ENCODE measurements at regions not wholly inside any gene's neighbourhood (a gene's known extent, or its start where the extent isn't known, plus 50 kb on each side); places are given as distances from the start of the nearest gene placed in this dataset.
"Not testable (repeated sequence)": the region's sequence is repeated elsewhere in the genome, so short reads cannot be mapped to it uniquely, and the experiment has no call there.

- DNase-seq: no peak
Observed at GRCh38 chr4:153929675-153930074, 140.8 kb upstream of the SFRP2 start.

- DNase-seq: no peak
Observed at GRCh38 chr4:153927451-153927850, 138.6 kb upstream of the SFRP2 start.

- DNase-seq: no peak
Observed at GRCh38 chr4:153922148-153922547, 133.3 kb upstream of the SFRP2 start.

GRCh38 chr4:153919667-153920066 lies 130.8 kb upstream of the SFRP2 start:
- no peak for DNase-seq

GRCh38 chr4:153916273-153916755 lies 127.4 kb upstream of the SFRP2 start:
- DNase-seq: no peak

- no peak for DNase-seq
Observed at GRCh38 chr4:153912301-153912700, 123.4 kb upstream of the SFRP2 start.

- no peak for DNase-seq
Observed at GRCh38 chr4:153909672-153910071, 120.8 kb upstream of the SFRP2 start.

- no peak for DNase-seq
Observed at GRCh38 chr4:153906231-153906630, 117.3 kb upstream of the SFRP2 start.

GRCh38 chr4:153905231-153905630 lies 116.3 kb upstream of the SFRP2 start:
- no peak for DNase-seq

- DNase-seq: no peak
Observed at GRCh38 chr4:153904011-153904410, 115.1 kb upstream of the SFRP2 start.

- no peak for DNase-seq
Observed at GRCh38 chr4:153901220-153901619, 112.3 kb upstream of the SFRP2 start.

- DNase-seq: no peak
Observed at GRCh38 chr4:153900426-153900825, 111.5 kb upstream of the SFRP2 start.

GRCh38 chr4:153890761-153891160 lies 101.9 kb upstream of the SFRP2 start:
- DNase-seq: peak; percentile 33

- DNase-seq: no peak
Observed at GRCh38 chr4:153887217-153887616, 98.3 kb upstream of the SFRP2 start.

- DNase-seq: no peak
Observed at GRCh38 chr4:153884325-153884724, 95.4 kb upstream of the SFRP2 start.

GRCh38 chr4:153880983-153881382 lies 92.1 kb upstream of the SFRP2 start:
- DNase-seq: no peak

GRCh38 chr4:153877898-153878297 lies 89.0 kb upstream of the SFRP2 start:
- DNase-seq: no peak

GRCh38 chr4:153873741-153874140 lies 84.9 kb upstream of the SFRP2 start:
- DNase-seq: no peak

- not testable (repeated sequence) for DNase-seq
Observed at GRCh38 chr4:153866766-153867165, 77.9 kb upstream of the SFRP2 start.

GRCh38 chr4:153852501-153852900 lies 63.6 kb upstream of the SFRP2 start:
- no peak for DNase-seq

- no peak for DNase-seq
Observed at GRCh38 chr4:153850533-153851280, 61.8 kb upstream of the SFRP2 start.

GRCh38 chr4:153844144-153844543 lies 55.3 kb upstream of the SFRP2 start:
- no peak for DNase-seq
